ENCODE measurements at regions not wholly inside any gene's neighbourhood (a gene's known extent, or its start where the extent isn't known, plus 50 kb on each side); places are given as distances from the start of the nearest gene placed in this dataset.

DNA sequence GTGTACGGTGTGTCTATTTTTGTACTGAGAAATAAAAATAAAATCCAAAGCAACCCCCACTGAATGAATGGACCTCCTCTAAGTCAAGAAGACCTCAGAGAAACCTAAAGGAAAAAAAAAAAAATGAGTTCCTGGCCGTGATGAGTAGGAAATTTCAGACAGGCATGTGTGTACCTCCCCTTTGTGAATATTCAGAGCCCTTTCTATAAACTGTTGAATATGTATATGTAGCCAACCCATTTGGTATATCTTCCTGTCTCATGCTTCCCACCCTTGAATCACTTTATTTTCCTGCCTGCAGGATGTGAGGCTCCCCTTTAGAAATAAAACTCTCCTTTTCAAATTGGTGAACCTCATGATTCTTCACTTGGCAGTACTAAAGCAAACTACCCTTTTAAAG lies 887.8 kb upstream of the NCAM2 start:
- Mint-ChIP-seq H3K9me3 (peaks cover 28% of the 10 kb centered on the region), H3K4me1 (ENCODE audit: low read depth) (no peaks in the 10 kb centered on the region), H3K36me3 (ENCODE audit: low read depth) (no peaks in the 10 kb centered on the region), H3K27ac (no peak overlapping the region), H3K4me3 (no peak overlapping the region), H3K27me3 (no peaks in the 10 kb centered on the region)
- DNase-seq = no peak
- ATAC-seq = no peak
- intact Hi-C loops (cut with micrococcal nuclease) = no loop called here
- TF ChIP-seq, protein P1, sequence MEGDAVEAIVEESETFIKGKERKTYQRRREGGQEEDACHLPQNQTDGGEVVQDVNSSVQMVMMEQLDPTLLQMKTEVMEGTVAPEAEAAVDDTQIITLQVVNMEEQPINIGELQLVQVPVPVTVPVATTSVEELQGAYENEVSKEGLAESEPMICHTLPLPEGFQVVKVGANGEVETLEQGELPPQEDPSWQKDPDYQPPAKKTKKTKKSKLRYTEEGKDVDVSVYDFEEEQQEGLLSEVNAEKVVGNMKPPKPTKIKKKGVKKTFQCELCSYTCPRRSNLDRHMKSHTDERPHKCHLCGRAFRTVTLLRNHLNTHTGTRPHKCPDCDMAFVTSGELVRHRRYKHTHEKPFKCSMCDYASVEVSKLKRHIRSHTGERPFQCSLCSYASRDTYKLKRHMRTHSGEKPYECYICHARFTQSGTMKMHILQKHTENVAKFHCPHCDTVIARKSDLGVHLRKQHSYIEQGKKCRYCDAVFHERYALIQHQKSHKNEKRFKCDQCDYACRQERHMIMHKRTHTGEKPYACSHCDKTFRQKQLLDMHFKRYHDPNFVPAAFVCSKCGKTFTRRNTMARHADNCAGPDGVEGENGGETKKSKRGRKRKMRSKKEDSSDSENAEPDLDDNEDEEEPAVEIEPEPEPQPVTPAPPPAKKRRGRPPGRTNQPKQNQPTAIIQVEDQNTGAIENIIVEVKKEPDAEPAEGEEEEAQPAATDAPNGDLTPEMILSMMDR (IDR thresholded peaks at IDR 0.05) = no peak
- ChIA-PET CTCF (no interaction called here), POLR2A (no interaction called here)

- H3K27ac Mint-ChIP-seq = no peak overlapping the region
- intact Hi-C loops (cut with micrococcal nuclease) = no loop called here
These were observed 846.5 kb upstream of the NCAM2 start for GRCh38 chr21:20151741-20152140.

GRCh38 chr21:20163167-20163566 lies 835.0 kb upstream of the NCAM2 start:
- H3K4me1 Mint-ChIP-seq (ENCODE audit: low read depth) = no peaks in the 10 kb centered on the region
- H3K4me3 Mint-ChIP-seq = no peak overlapping the region
- H3K27me3 Mint-ChIP-seq = no peaks in the 10 kb centered on the region
- DNase-seq (no peak), ATAC-seq (no peak)
- ChIA-PET CTCF (no interaction called here), POLR2A (no interaction called here)
- intact Hi-C loops (cut with micrococcal nuclease) = no loop called here
- peaks cover 10% of the 10 kb centered on the region for H3K9me3 Mint-ChIP-seq
- H3K36me3 Mint-ChIP-seq (ENCODE audit: low read depth) = no peaks in the 10 kb centered on the region
- no peak overlapping the region for H3K27ac Mint-ChIP-seq
- TF ChIP-seq, protein P1 (IDR thresholded peaks at IDR 0.05) = no peak

More at GRCh38 chr21:20151741-20152140, 846.5 kb upstream of the NCAM2 start:
- ChIA-PET POLR2A (no interaction called here), CTCF (interaction anchor here (0.6 kb wide), 1 partner anchor 110 kb away, joined by 3 read pairs; no protein-coding TSS in a partner anchor)
- H3K4me1 Mint-ChIP-seq (ENCODE audit: low read depth) = no peaks in the 10 kb centered on the region
- TF ChIP-seq, protein P1 (IDR thresholded peaks at IDR 0.05) = no peak
- no peaks in the 10 kb centered on the region for H3K36me3 Mint-ChIP-seq (ENCODE audit: low read depth)
- no peaks in the 10 kb centered on the region for H3K27me3 Mint-ChIP-seq
- DNase-seq (no peak), ATAC-seq (no peak)
- H3K4me3 Mint-ChIP-seq = no peak overlapping the region
- H3K9me3 Mint-ChIP-seq = peaks cover 15% of the 10 kb centered on the region

DNA sequence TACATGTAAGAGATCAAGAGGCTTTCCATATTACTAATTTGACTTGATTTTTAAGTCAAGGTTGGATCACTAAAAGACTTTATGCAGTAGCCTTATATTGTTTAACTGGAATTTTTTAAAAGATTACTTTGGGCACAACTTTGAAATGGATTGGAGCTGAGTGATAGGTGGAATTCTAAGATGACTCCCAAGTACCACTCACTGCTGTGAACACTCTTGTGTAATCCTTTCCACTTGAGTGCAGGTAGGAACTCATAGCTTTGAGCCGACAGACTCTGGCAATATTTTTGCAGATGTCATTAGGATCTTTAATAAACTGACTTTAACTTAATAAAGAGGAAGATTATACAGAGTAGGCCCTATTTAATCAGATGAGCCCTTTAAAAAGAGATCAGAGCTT lies 831.1 kb upstream of the NCAM2 start:
- DNase-seq (no peak), ATAC-seq (no peak)
- intact Hi-C loops (cut with micrococcal nuclease) = no loop called here
- Mint-ChIP-seq H3K27ac (no peak overlapping the region), H3K4me1 (ENCODE audit: low read depth) (no peaks in the 10 kb centered on the region), H3K27me3 (no peaks in the 10 kb centered on the region), H3K9me3 (peaks cover 3% of the 10 kb centered on the region), H3K4me3 (no peak overlapping the region), H3K36me3 (ENCODE audit: low read depth) (no peaks in the 10 kb centered on the region)
- CTCF ChIA-PET = no interaction called here
- TF ChIP-seq, protein P1 (IDR thresholded peaks at IDR 0.05) = no peak
- POLR2A ChIA-PET = no interaction called here

DNA sequence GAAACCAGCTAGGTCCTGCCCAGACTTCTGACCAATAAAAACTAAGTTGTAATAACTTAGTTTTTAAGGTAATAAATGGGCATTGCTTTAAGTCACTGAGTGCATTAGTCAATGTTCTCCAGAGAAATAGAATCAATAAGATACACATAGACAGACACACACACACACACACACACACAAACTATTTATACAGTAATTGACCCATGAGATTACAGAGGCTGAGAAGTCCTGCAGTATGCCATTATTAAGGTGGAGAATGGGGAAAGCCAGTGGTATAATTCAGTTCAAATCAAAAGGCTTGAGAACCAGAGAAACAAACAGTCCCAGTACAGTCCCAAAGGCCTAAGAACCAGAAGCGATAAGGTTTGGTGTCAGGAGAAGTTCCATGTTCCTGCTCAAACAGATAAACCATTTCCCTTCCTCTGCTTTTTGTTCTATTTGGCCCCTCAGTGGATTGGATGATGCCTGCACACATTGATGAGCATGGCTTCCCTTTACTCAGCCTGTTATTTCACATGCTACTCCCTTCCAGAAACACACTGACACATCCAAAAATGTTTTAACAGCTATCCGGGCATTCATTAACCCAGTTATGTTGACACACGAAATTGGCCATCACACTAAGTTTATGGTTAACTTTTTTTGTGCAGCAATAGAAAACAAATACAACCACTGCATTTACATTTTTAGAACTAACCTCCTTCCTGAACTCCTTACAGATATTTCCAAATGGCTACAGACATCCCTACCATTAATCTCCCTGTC lies 828.2 kb upstream of the NCAM2 start:
- no peaks in the 10 kb centered on the region for H3K36me3 Mint-ChIP-seq (ENCODE audit: low read depth)
- ChIA-PET POLR2A (no interaction called here), CTCF (no interaction called here)
- H3K27me3 Mint-ChIP-seq = no peaks in the 10 kb centered on the region
- no peak overlapping the region for H3K4me3 Mint-ChIP-seq
- peaks cover 6% of the 10 kb centered on the region for H3K9me3 Mint-ChIP-seq
- intact Hi-C loops (cut with micrococcal nuclease) = no loop called here
- ATAC-seq (no peak), DNase-seq (no peak)
- H3K27ac Mint-ChIP-seq = no peak overlapping the region
- H3K4me1 Mint-ChIP-seq (ENCODE audit: low read depth) = no peaks in the 10 kb centered on the region
- TF ChIP-seq, protein P1 (IDR thresholded peaks at IDR 0.05) = no peak
